HepG2 (cell line): ENCODE measurements at regions not wholly inside any gene's neighbourhood (a gene's known extent, or its start where the extent isn't known, plus 50 kb on each side); places are given as distances from the start of the nearest gene placed in this dataset.

ENCODE experiments used
- EP300 ChIP-seq, 3 experiments: sonication (generic) in 1 of 3; formaldehyde crosslinking in 1 of 3; IDR thresholded peaks; 2 replicates each; pipeline versions ENCODE4 v1.5.1 to v1.6.1; 2011 to 2020; ENCODE audit warnings: low read depth in 2 of 3, low read length in 2 of 3, borderline replicate concordance in 1 of 3, improper control_type of control experiment in 1 of 3, mild to moderate bottlenecking in 1 of 3, missing genetic modification reagents in 1 of 3, moderate library complexity in 1 of 3
- EZH2 ChIP-seq: conservative IDR thresholded peaks from 2 replicates; pipeline ENCODE4 v1.6.1; 2012; ENCODE audit warnings: mild to moderate bottlenecking, low read depth, low read length, moderate library complexity
- SRF ChIP-seq: IDR thresholded peaks from 2 replicates; pipeline ENCODE4 v1.6.1; 2011; ENCODE audit warnings: mild to moderate bottlenecking, low read depth, low read length, moderate library complexity
- TCF12 ChIP-seq, 2 experiments: fragments of 450-650 bp in 1 of 2; sonication (generic) in 1 of 2; formaldehyde crosslinking in 1 of 2; IDR thresholded peaks; 2 replicates each; pipeline versions ENCODE4 v1.6.1 to v1.8.0; 2017 to 2022; ENCODE audit warnings: antibody characterized with exemption in 1 of 2, mild to moderate bottlenecking in 1 of 2, missing genetic modification reagents in 1 of 2, moderate library complexity in 1 of 2
- ZNF629 ChIP-seq: sonication (generic); formaldehyde crosslinking; conservative IDR thresholded peaks from 2 replicates; pipeline ENCODE4 v1.5.0; 2020; ENCODE audit warnings: missing genetic modification reagents
- TF ChIP-seq, protein P1 (sequence below): sonication (generic); formaldehyde crosslinking; IDR thresholded peaks from 2 replicates; pipeline ENCODE4 v1.5.0; 2020; ENCODE audit warnings: mild to moderate bottlenecking, missing genetic modification reagents, moderate library complexity
- TF ChIP-seq, protein P2 (sequence below): sonication (generic); formaldehyde crosslinking; IDR thresholded peaks from 2 replicates; pipeline ENCODE4 v1.4.0; 2020; ENCODE audit warnings: missing genetic modification reagents

DNA sequence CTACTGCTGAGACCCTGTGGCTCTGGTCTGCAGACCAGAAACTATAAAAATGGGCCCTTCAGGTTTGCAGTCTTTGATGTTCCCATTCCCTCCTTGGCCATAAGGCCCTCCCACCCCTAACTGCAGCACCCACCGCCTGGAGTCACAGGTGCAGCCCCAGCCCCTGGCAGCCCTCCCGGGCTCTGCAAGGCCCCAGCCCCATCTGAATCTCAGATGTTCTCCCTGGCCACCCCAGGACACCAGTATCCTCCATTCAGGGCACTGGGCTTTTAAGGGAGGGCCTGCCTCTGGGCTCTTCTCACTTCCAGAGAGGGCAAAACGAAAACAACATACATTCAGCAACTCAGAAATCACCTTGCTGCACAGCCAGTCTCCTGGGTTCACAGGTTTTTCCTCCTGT is 107.7 kb upstream of the RET start:
- TF ChIP-seq EZH2 (no peak), ZNF629 (CRISPR knock-in tag) (no peak), EP300 (IDR thresholded peaks at IDR 0.05; ENCODE audit: low read depth in 2 of 2, low read length in 2 of 2) (no peak), EP300 (CRISPR knock-in tag; IDR thresholded peaks at IDR 0.05; ENCODE audit: borderline replicate concordance) (no peak), TCF12 (IDR thresholded peaks at IDR 0.05) (no peak), TCF12 (CRISPR knock-in tag; IDR thresholded peaks at IDR 0.05) (no peak), SRF (no peak)
- TF ChIP-seq, protein P1, sequence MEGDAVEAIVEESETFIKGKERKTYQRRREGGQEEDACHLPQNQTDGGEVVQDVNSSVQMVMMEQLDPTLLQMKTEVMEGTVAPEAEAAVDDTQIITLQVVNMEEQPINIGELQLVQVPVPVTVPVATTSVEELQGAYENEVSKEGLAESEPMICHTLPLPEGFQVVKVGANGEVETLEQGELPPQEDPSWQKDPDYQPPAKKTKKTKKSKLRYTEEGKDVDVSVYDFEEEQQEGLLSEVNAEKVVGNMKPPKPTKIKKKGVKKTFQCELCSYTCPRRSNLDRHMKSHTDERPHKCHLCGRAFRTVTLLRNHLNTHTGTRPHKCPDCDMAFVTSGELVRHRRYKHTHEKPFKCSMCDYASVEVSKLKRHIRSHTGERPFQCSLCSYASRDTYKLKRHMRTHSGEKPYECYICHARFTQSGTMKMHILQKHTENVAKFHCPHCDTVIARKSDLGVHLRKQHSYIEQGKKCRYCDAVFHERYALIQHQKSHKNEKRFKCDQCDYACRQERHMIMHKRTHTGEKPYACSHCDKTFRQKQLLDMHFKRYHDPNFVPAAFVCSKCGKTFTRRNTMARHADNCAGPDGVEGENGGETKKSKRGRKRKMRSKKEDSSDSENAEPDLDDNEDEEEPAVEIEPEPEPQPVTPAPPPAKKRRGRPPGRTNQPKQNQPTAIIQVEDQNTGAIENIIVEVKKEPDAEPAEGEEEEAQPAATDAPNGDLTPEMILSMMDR (CRISPR knock-in tag): no peak
- TF ChIP-seq, protein P2, sequence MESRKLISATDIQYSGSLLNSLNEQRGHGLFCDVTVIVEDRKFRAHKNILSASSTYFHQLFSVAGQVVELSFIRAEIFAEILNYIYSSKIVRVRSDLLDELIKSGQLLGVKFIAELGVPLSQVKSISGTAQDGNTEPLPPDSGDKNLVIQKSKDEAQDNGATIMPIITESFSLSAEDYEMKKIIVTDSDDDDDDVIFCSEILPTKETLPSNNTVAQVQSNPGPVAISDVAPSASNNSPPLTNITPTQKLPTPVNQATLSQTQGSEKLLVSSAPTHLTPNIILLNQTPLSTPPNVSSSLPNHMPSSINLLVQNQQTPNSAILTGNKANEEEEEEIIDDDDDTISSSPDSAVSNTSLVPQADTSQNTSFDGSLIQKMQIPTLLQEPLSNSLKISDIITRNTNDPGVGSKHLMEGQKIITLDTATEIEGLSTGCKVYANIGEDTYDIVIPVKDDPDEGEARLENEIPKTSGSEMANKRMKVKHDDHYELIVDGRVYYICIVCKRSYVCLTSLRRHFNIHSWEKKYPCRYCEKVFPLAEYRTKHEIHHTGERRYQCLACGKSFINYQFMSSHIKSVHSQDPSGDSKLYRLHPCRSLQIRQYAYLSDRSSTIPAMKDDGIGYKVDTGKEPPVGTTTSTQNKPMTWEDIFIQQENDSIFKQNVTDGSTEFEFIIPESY: no peak
